ENCODE measurements at regions not wholly inside any gene's neighbourhood (a gene's known extent, or its start where the extent isn't known, plus 50 kb on each side); places are given as distances from the start of the nearest gene placed in this dataset.

DNA sequence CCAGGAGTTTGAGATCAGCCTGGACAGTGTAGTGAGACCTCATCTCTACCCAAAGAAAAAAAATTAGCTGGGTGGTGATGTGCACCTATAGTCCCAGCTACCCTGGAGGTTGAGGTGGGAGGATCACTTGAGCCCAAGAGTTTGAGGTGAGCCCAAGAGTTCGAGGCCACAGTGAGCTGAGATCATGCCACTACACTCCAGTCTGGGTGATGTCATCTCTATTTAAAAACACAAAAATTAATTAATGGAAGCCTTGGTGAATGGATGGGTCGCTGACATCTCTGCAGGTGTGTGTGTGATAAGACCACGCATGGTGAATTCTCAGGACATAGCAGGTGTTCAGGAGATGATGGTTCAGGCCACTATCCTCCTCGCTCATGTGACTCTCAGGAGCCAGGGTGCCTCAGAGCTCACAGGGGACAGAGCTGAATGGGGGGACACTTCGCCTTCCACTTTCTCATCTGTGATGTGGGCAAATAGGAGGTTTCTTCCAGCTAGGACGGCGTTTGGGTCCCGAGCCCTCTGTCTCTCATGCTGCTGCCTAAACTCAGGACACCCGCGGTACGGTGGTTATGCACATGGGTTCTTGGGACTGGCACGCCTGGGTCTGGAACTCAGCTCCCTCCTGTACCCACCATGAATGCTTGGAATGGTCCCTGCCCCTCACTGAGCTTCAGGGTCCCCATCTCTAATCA lies 113.4 kb upstream of the ZBTB40 start:
- no peak overlapping the region for H3K27ac Mint-ChIP-seq
- DNase-seq, result no peak
- peaks cover 33% of the 10 kb centered on the region for H3K27me3 Mint-ChIP-seq (ENCODE audit: low read depth)
- peaks cover 0 to 4% of the 10 kb centered on the region in 2 donors for H3K9me3 Mint-ChIP-seq
- peaks cover 7% of the 10 kb centered on the region for H3K4me1 Mint-ChIP-seq (ENCODE audit: low read depth)
- no peak for ATAC-seq (replicated peaks in 1 of 2)
- H3K36me3 Mint-ChIP-seq (ENCODE audit: insufficient read depth in 2 of 2), result no peaks in the 10 kb centered on the region
- no peak overlapping the region for H3K4me3 Mint-ChIP-seq

DNA sequence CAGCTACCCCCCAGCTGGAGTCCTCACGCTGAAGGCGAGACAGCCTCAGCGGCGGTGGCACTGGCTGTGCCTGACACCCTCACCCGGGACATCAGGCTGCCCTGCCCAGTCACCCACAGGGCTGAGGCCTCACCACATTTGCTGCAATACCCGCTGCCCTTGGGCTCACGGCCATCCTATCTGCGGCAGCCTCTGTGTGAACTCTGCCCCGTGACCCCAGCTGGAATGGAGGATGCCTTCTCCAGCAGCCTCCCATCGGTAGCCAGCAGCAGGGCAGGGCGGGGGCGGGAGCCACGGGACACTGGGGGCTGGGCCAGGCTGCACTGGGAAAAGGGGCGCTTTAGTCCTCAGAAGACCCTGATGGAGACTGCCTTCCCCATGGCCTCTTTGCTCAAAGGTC lies 112.4 kb upstream of the ZBTB40 start:
- ATAC-seq (replicated peaks in 1 of 2) (no peak), DNase-seq (no peak)
- H3K27ac Mint-ChIP-seq, result no peak overlapping the region
- peaks cover 0 to 2% of the 10 kb centered on the region in 2 donors for H3K9me3 Mint-ChIP-seq
- H3K4me1 Mint-ChIP-seq (ENCODE audit: low read depth), result peaks cover 7% of the 10 kb centered on the region
- H3K27me3 Mint-ChIP-seq (ENCODE audit: low read depth), result peaks cover 31% of the 10 kb centered on the region
- no peak overlapping the region for H3K4me3 Mint-ChIP-seq
- no peaks in the 10 kb centered on the region for H3K36me3 Mint-ChIP-seq (ENCODE audit: insufficient read depth in 2 of 2)

DNA sequence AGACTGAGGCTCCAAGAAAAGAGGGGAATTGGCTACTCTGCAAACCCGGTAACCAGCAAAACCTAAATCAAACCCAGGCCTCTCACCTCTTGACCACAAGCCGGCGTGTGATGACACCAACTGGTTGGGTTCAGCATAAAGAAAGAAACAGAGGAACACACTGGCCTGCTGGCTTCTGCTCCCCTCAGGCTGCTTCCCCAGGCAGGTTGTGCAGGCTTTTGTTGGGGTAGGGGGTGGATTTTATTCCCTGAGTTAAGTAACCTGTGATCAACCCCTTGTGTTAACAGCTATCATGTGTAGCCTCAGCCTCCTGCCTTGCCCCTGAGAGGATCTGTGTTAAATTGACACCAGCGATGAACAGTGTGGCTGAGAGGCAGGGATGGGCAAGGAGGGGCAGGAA lies 111.6 kb upstream of the ZBTB40 start:
- Mint-ChIP-seq H3K36me3 (ENCODE audit: insufficient read depth in 2 of 2) (no peaks in the 10 kb centered on the region), H3K27ac (no peak overlapping the region), H3K9me3 (peaks cover 0 to under 1% of the 10 kb centered on the region in 2 donors), H3K4me3 (no peak overlapping the region), H3K4me1 (ENCODE audit: low read depth) (peaks cover 7% of the 10 kb centered on the region), H3K27me3 (ENCODE audit: low read depth) (peaks cover 37% of the 10 kb centered on the region)
- ATAC-seq (replicated peaks in 1 of 2) (no peak), DNase-seq (no peak)

DNA sequence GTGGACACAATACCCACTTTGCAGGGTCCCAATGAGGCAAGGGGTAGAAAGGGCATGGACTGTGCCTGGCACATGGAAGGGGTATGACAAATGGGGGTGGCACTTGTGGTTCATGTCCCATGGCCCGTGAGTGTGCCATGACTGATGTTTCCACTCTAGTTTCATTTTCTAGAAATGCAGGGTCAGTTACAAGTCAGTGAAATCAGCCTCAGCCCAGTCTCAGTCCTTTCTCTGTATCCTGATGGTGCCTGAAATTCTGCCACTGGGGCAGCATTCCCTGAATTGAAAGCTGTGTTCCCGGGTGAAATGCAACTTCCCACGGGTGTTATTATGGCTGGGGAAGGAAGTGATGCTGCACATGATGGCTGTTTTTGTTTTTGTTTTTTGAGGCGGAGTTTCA lies 110.8 kb upstream of the ZBTB40 start:
- H3K27me3 Mint-ChIP-seq (ENCODE audit: low read depth), result peaks cover 45% of the 10 kb centered on the region
- no peak overlapping the region for H3K4me3 Mint-ChIP-seq
- no peak overlapping the region for H3K27ac Mint-ChIP-seq
- ATAC-seq (replicated peaks in 1 of 2) (no peak), DNase-seq (no peak)
- H3K4me1 Mint-ChIP-seq (ENCODE audit: low read depth), result peaks cover 7% of the 10 kb centered on the region
- no peaks in the 10 kb centered on the region for H3K9me3 Mint-ChIP-seq
- H3K36me3 Mint-ChIP-seq (ENCODE audit: insufficient read depth in 2 of 2), result no peaks in the 10 kb centered on the region

DNA sequence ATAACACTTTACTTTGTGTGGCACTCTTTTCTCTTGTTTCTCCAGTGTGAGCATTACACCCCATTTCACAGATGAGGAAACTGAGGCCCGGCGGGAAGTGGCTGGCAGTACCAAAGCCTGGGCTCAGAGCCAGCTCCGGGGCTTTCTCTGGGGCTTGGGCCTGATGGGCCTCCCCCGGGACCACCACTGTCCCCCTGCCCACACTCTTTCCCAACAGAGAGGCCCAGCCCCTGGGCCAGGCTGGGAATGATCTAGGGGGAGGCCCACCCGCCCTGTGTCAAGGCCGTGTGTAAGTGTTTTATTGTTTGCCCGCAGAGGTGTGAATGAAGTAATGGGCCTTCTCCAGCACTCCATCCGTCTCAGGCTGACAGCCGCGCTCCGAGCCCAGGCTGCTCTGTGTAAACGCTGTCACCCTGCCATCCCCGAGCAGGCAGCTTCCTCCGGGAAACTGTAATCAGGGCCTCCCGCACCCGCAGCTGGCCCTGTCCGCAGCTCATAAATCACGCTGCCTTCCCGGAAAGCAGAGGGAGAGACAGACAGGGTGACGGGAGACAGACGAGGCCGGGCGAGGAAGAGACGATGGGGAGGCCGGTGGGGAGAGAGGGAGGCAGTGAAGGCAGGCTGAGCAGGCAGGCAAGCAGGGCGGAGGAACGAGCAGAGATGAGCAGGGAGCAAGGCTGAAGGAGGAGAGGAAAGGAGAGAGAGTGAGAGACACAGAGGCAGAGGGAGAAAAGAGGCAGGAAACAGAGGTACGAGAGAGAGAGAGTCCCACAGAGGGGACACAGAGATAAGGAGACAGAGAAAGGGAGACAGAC lies 109.7 kb upstream of the ZBTB40 start:
- no peak overlapping the region for H3K4me3 Mint-ChIP-seq
- peaks cover 55% of the 10 kb centered on the region for H3K27me3 Mint-ChIP-seq (ENCODE audit: low read depth)
- H3K4me1 Mint-ChIP-seq (ENCODE audit: low read depth), result peaks cover 7% of the 10 kb centered on the region
- no peak overlapping the region for H3K27ac Mint-ChIP-seq
- no peaks in the 10 kb centered on the region for H3K9me3 Mint-ChIP-seq
- no peak for DNase-seq
- no peak for ATAC-seq (replicated peaks in 1 of 2)
- H3K36me3 Mint-ChIP-seq (ENCODE audit: insufficient read depth in 2 of 2), result no peaks in the 10 kb centered on the region

DNA sequence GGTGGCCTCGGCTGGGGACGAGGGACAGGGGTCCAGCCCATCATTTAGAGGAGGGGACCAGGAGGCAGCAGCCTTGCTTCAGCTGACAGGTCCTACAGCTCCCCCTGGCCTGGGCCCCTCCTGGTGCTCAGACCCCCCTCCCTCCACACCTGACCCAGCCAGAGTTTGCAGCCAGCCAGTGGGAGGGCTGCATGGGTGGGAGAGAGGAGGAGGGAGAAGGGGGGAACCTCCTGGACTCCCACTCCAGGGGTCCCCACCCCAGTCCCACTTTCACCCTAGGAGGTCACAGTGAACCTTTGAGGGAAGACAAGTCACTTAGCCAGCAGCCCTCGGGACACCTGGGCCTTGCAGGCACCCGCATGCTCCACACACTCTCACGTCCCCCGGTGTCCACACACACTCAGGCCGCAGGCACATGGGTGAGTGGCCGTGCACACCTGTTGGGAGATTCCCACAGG lies 108.9 kb upstream of the ZBTB40 start:
- Mint-ChIP-seq H3K27me3 (ENCODE audit: low read depth) (peaks cover 57% of the 10 kb centered on the region), H3K9me3 (no peaks in the 10 kb centered on the region), H3K36me3 (ENCODE audit: insufficient read depth in 2 of 2) (no peaks in the 10 kb centered on the region), H3K27ac (no peak overlapping the region), H3K4me3 (no peak overlapping the region), H3K4me1 (ENCODE audit: low read depth) (peaks cover 7% of the 10 kb centered on the region)
- ATAC-seq (replicated peaks in 1 of 2) (no peak), DNase-seq (no peak)

DNA sequence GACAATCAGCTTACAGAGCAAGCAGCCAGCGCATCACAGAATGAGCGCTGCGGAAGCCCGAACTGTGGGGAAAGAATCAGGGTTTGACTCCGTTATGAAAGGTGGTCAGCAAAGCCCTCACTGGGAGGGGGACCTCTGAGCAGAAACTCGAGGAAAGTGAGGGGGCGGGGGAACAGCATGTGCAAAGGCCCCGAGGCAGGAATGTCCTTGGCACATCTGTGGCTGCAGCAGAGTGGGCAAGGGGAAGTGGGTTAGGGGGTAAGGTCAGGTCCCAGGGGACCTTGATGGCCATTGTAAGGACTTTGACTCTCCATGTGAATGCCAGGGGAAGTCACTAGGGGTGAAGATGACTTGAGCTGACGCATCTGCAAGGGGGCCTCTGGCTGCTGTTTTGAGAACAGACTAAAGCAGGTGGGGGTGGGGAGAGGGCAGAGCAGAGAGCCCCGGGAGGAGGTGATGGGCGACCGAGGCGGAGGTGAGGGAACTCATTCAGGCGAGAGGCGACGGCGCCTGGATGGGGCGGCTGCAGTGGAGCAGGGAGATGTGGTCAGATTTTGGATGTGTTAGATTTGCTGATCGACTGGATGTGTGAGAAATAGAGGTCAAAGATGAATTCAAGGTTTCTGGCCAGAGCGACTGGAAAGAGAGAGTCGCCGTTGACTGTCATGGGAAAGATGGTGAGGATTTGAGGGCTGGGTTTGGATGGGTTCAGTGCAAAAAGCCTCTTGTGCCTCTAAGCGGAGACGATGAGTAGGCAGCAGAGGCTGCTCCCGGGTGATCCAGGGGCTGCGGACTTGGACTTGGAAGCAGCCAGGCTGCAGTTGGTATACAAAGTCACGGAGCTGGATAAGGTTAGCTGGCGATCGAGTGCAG lies 108.0 kb upstream of the ZBTB40 start:
- Mint-ChIP-seq H3K9me3 (no peaks in the 10 kb centered on the region), H3K27ac (no peak overlapping the region), H3K4me3 (no peak overlapping the region), H3K36me3 (ENCODE audit: insufficient read depth in 2 of 2) (no peaks in the 10 kb centered on the region), H3K27me3 (ENCODE audit: low read depth) (peaks cover 66% of the 10 kb centered on the region), H3K4me1 (ENCODE audit: low read depth) (peaks cover 7% of the 10 kb centered on the region)
- no peak for DNase-seq
- no peak for ATAC-seq (replicated peaks in 1 of 2)

DNA sequence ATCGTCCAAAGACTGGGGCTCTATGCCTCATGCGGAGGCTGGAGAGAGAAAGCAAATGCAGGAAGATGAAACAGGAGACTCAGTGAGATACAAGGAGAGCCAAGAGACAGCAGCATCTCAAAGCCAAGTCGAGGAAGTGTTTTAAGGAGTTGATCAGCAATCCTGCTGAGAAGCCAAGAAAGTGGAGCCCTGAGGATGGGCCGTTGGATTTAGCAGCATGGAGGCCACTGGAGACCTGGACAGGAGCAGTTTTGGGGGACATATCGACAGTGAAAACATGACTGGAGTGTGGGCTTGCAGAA lies 107.4 kb upstream of the ZBTB40 start:
- H3K36me3 Mint-ChIP-seq (ENCODE audit: insufficient read depth in 2 of 2), result no peaks in the 10 kb centered on the region
- DNase-seq, result no peak
- no peak overlapping the region for H3K4me3 Mint-ChIP-seq
- no peak overlapping the region for H3K27ac Mint-ChIP-seq
- no peak for ATAC-seq (replicated peaks in 1 of 2)
- no peaks in the 10 kb centered on the region for H3K9me3 Mint-ChIP-seq
- peaks cover 7% of the 10 kb centered on the region for H3K4me1 Mint-ChIP-seq (ENCODE audit: low read depth)
- H3K27me3 Mint-ChIP-seq (ENCODE audit: low read depth), result peaks cover 70% of the 10 kb centered on the region

DNA sequence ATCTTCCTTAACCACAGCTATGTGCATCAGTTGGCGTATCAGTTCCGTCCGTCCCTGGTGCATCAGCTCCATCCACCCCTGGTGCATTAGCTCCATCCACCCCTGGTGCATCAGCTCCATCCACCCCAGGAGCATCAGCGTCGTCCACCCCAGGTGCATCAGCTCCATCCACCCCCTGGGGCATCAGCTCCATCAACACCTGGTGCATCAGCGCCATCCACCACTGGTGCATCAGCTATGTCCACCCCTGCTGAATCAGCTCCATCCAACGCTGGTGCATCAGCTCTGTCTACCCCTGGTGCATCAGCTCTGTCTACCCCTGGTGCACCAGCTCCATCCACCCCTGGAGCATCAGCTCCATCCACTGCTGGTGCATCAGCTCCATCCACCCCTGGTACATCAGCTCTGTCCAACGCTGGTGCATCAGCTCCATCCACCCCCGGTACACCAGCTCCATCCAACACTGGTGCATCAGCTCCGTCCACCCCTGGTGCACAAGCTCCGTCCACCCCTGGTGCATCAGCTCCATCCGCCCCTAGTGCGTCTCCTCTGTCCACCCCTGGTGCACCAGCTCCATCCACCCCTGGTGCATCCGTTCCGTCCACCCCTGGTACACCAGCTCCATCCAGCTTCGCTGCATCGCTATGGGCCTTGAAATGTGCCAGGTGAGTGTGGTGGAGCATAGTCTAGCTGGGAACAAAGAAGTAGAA lies 106.6 kb upstream of the ZBTB40 start:
- Mint-ChIP-seq H3K27ac (no peak overlapping the region), H3K9me3 (no peaks in the 10 kb centered on the region), H3K36me3 (ENCODE audit: insufficient read depth in 2 of 2) (no peaks in the 10 kb centered on the region), H3K4me3 (no peak overlapping the region), H3K27me3 (ENCODE audit: low read depth) (peaks cover 72% of the 10 kb centered on the region), H3K4me1 (ENCODE audit: low read depth) (peaks cover 7% of the 10 kb centered on the region)
- ATAC-seq (replicated peaks in 1 of 2), result no peak
- DNase-seq, result no peak

DNA sequence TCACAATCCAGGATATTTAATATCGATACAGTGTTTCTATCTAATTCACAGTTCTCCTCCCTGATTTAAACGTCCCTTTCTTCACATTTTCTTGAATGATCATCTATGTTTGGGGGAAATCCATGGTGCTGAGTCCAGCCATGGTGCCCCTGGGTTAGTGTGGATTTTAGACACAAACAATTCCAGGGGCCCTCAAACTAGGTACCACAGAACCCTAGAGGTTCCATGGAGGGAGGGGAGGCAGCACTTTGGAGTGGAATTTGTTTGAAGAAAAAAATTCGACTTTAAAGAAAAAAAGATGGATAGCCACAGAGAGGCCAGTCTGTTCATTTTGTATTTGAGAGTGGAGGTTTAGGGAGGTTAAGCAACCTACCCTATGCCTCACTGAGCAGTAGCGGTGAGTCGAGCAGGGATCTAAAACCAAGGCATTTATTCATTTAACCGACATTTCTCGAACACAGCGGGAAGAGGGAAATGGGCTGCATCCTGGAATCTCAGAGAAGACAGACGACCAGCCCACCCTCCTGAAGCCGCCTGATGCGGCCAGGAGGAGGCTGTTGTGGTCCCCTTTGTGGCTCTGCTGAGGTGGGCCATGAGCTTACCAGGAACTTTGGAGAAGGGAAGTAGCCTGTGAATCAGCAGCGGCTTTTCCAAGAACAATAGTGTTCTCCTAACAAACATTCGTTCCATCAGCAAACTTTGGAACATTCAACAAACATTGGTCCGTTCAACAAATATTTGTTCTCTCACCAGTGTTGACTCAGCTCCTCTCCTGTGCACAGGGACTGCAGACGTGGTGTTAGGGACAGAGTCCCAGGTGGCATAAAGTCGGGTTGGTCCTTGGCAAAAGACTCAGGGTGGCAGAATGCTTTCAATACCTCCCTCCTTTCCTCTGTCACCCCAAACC lies 103.5 kb upstream of the ZBTB40 start:
- H3K4me3 Mint-ChIP-seq, result no peak overlapping the region
- peaks cover 84% of the 10 kb centered on the region for H3K27me3 Mint-ChIP-seq (ENCODE audit: low read depth)
- H3K36me3 Mint-ChIP-seq (ENCODE audit: insufficient read depth in 2 of 2), result no peaks in the 10 kb centered on the region
- no peak overlapping the region for H3K27ac Mint-ChIP-seq
- no peaks in the 10 kb centered on the region for H3K9me3 Mint-ChIP-seq
- ATAC-seq (replicated peaks in 1 of 2) (no peak), DNase-seq (no peak)
- H3K4me1 Mint-ChIP-seq (ENCODE audit: low read depth), result peaks cover 13% of the 10 kb centered on the region

DNA sequence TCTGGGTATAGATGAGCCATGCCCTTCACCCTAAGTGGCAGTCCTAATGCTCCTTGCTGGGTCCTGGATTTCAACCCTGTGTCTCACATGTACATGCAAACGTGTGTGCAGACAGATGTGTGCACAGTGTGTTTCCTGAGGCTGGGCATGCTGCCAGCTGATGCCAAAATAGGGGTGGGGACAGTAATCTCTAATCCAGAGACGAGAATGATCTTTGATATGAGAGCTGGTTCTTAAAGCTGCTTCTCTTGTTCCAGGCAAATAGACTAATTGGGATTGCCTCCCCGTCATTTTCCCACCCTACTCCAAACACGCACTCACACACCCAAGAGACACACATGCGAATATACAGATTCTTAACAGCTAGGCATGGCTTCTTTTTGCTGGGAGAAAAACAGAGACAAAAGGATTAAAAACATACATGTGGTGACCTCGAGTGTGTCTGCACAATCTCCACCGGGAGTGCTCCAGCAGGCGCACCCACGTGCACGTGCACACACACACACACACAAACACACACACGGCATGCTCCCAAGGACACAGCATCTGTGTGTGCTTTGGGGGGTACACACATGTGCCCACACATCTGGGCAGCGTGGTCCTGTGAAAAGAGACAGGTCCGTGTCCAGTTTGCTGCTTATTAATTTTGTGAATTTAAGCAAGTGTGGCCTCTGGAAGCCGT lies 102.1 kb upstream of the ZBTB40 start:
- Mint-ChIP-seq H3K27me3 (ENCODE audit: low read depth) (peaks cover 72% of the 10 kb centered on the region), H3K36me3 (ENCODE audit: insufficient read depth in 2 of 2) (no peaks in the 10 kb centered on the region), H3K4me1 (ENCODE audit: low read depth) (peaks cover 13% of the 10 kb centered on the region), H3K9me3 (no peaks in the 10 kb centered on the region), H3K27ac (no peak overlapping the region), H3K4me3 (no peak overlapping the region)
- ATAC-seq (replicated peaks in 1 of 2), result no peak
- no peak for DNase-seq

All from activated T-cell treated with anti-CD3 and anti-CD28 coated beads, Interleukin-2, amount 50 U/mL, for 72 hours (primary cell).